GM12878 (cell line): ENCODE measurements at regions not wholly inside any gene's neighbourhood (a gene's known extent, or its start where the extent isn't known, plus 50 kb on each side); places are given as distances from the start of the nearest gene placed in this dataset.

Experiments used
- ATAC-seq: fragments of 200-7000 bp; cut with Tn5 transposase; 3 replicates; pipeline ENCODE4 v1.9.1; 2020; ENCODE audit warnings: mild to moderate bottlenecking, moderate library complexity
- BruUV-seq: library from RNA; stranded (reverse); fragments of 400-500 nt; replicated peaks from 2 replicates; lab custom pipeline; 2021; lab: Mats Ljungman, UMichigan
- CTCF ChIA-PET: fragments of 300-600 bp; sonication (Branson Sonifier 250); formaldehyde crosslinking; extraction: SDS; loops from one replicate; lab custom pipeline; 2021; ENCODE audit warnings: inconsistent platforms; lab: Yijun Ruan, JAX
- POLR2A ChIA-PET: fragments of 350-600 bp; formaldehyde crosslinking; extraction: SDS; loops from one replicate; lab custom pipeline; 2021; ENCODE audit warnings: inconsistent platforms; lab: Charles Lee
- RAD21 ChIA-PET: fragments of 300-600 bp; sonication (Branson Sonifier 250); formaldehyde crosslinking; loops from one replicate; lab custom pipeline; 2023; ENCODE audit warnings: antibody characterized with exemption; ENCODE audit not compliant: unreplicated experiment; lab: Charles Lee
- SMC1A ChIA-PET: fragments of 300-600 bp; sonication (Branson Sonifier 250); formaldehyde crosslinking; loops from one replicate; lab custom pipeline; 2023; ENCODE audit not compliant: unreplicated experiment, uncharacterized antibody; lab: Charles Lee
- DNase-seq: peaks from one replicate; pipeline ENCODE4 v3.0.0-alpha.2; 2011; ENCODE audit warnings: low read depth, low spot score
- FAIRE-seq: peaks from 3 replicates; lab custom pipeline; 2011; peaks lifted over from hg19 to GRCh38; lab: Jason Lieb, UNC
- H2AFZ ChIP-seq: 2 replicates; pipeline ENCODE4 v1.6.0; 2011; ENCODE audit warnings: low read depth, low read length, control low read depth; ENCODE audit not compliant: control insufficient read depth
- H3K27ac ChIP-seq: 2 replicates; pipeline ENCODE4 v1.5.1; 2011; ENCODE audit warnings: control low read depth; ENCODE audit not compliant: control insufficient read depth, insufficient read depth
- H3K27me3 ChIP-seq, 2 experiments: replicated peaks in 1 of 2; 2 replicates each; pipeline versions ENCODE4 v1.6.0 to v1.6.1; 2011; ENCODE audit warnings: low read length in 1 of 2; ENCODE audit not compliant: control insufficient read depth in 2 of 2, insufficient read depth in 2 of 2
- H3K36me3 ChIP-seq, 2 experiments: 2 replicates each; pipeline ENCODE4 v1.5.1; 2011; ENCODE audit warnings: low read length in 1 of 2; ENCODE audit not compliant: control insufficient read depth in 2 of 2, insufficient read depth in 2 of 2
- H3K4me1 ChIP-seq: 2 replicates; pipeline ENCODE4 v1.6.1; 2011; ENCODE audit warnings: mild to moderate bottlenecking, low read length, moderate library complexity, mixed read lengths; ENCODE audit not compliant: control insufficient read depth, insufficient read depth
- H3K4me2 ChIP-seq: 2 replicates; pipeline ENCODE4 v1.6.0; 2011; ENCODE audit warnings: control low read depth; ENCODE audit not compliant: control insufficient read depth, insufficient read depth
- H3K4me3 ChIP-seq: fragments of 200-600 bp; sonication (generic); 2 replicates; pipeline ENCODE4 v1.5.1; 2016
- H3K79me2 ChIP-seq: 2 replicates; pipeline ENCODE4 v1.6.0; 2011; ENCODE audit warnings: low read length; ENCODE audit not compliant: control insufficient read depth, insufficient read depth
- H3K9ac ChIP-seq: 2 replicates; pipeline ENCODE4 v1.8.0; 2011; ENCODE audit warnings: low read length, control low read depth, mixed read lengths; ENCODE audit not compliant: control insufficient read depth, insufficient read depth
- H3K9me3 ChIP-seq: replicated peaks from 3 replicates; pipeline ENCODE4 v1.5.1; 2011; ENCODE audit warnings: mild to moderate bottlenecking, low read length; ENCODE audit not compliant: control insufficient read depth, insufficient read depth
- H4K20me1 ChIP-seq: 2 replicates; pipeline ENCODE4 v1.6.0; 2011; ENCODE audit not compliant: control insufficient read depth, insufficient read depth
- BHLHE40 ChIP-seq, 2 experiments: fragments of 450-650 bp in 1 of 2; IDR thresholded peaks; 2 replicates each; pipeline ENCODE4 v1.6.1; 2011 to 2017; ENCODE audit warnings: low read depth in 2 of 2, borderline replicate concordance in 1 of 2, improper control_type of control experiment in 1 of 2, low read length in 1 of 2, mild to moderate bottlenecking in 1 of 2
- CHD2 ChIP-seq: IDR thresholded peaks from 2 replicates; pipeline ENCODE4 v1.6.1; 2011; ENCODE audit warnings: low read depth, low read length, improper control_type of control experiment, borderline replicate concordance
- RUNX3 ChIP-seq: IDR thresholded peaks from 2 replicates; pipeline ENCODE4 v1.6.1; 2012; ENCODE audit warnings: low read length, inconsistent platforms
- WGBS: methylation state at CpG from one replicate; pipeline ENCODE4 v1.1.6; 2016; ENCODE audit warnings: low lambda C conversion rate; ENCODE audit not compliant: insufficient replicate concordance, insufficient coverage; ENCODE audit errors: missing lambda C conversion rate; 5-methylcytosine and 5-hydroxymethylcytosine counted together
- in situ Hi-C: fragments of 300-500 bp; cut with MboI; formaldehyde crosslinking; loops from 9 replicates; pipeline ENCODE4 v1.14.3; 2018; ENCODE audit warnings: mixed read lengths
- intact Hi-C: fragments of 100-400 bp; cut with micrococcal nuclease; formaldehyde crosslinking; loops from one replicate; pipeline ENCODE4 v1.14.2; 2022; ENCODE audit not compliant: unreplicated experiment
- TF ChIP-seq, protein P1 (sequence below): fragments of 450-650 bp; IDR thresholded peaks from 2 replicates; pipeline ENCODE4 v1.6.1; 2017; ENCODE audit warnings: mild to moderate bottlenecking

- Histone ChIP-seq H3K4me2 (no peak overlapping the region), H3K27me3 (peaks cover 0 to 4% of the 10 kb centered on the region in 2 experiments; a peak in 2 of 4 replicates), H3K9me3 (no peaks in the 10 kb centered on the region), H3K79me2 (no peaks in the 10 kb centered on the region), H4K20me1 (no peaks in the 10 kb centered on the region), H3K4me3 (no peak overlapping the region), H2AFZ (no peak overlapping the region), H3K36me3 (no peaks in the 10 kb centered on the region), H3K4me1 (no peaks in the 10 kb centered on the region), H3K27ac (no peak overlapping the region), H3K9ac (no peak overlapping the region)
- no TSS peak for BruUV-seq
- intact Hi-C loops (no loop called here), in situ Hi-C loops (no loop called here)
- TF ChIP-seq RUNX3 (no peak), CHD2 (no peak), BHLHE40 (IDR thresholded peaks at IDR 0.05; ENCODE audit: borderline replicate concordance in 1 of 2, low read depth in 2 of 2, low read length in 1 of 2) (no peak)
- TF ChIP-seq, protein P1, sequence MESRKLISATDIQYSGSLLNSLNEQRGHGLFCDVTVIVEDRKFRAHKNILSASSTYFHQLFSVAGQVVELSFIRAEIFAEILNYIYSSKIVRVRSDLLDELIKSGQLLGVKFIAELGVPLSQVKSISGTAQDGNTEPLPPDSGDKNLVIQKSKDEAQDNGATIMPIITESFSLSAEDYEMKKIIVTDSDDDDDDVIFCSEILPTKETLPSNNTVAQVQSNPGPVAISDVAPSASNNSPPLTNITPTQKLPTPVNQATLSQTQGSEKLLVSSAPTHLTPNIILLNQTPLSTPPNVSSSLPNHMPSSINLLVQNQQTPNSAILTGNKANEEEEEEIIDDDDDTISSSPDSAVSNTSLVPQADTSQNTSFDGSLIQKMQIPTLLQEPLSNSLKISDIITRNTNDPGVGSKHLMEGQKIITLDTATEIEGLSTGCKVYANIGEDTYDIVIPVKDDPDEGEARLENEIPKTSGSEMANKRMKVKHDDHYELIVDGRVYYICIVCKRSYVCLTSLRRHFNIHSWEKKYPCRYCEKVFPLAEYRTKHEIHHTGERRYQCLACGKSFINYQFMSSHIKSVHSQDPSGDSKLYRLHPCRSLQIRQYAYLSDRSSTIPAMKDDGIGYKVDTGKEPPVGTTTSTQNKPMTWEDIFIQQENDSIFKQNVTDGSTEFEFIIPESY = no peak
- FAIRE-seq (no peak), DNase-seq (no peak), ATAC-seq (no peak)
- ChIA-PET RAD21 (no interaction called here), SMC1A (no interaction called here), CTCF (no interaction called here), POLR2A (no interaction called here)
- 44% methylated on average over 18 of the region's 18 CpGs for WGBS
Observed at GRCh38 chr11:134513585-134514120, 101.6 kb upstream of the B3GAT1 start.
